IMR-90 (cell line): ENCODE measurements at regions not wholly inside any gene's neighbourhood (a gene's known extent, or its start where the extent isn't known, plus 50 kb on each side); places are given as distances from the start of the nearest gene placed in this dataset.

Experiments
- ATAC-seq: fragments of 200-7000 bp; cut with Tn5 transposase; 2 replicates; pipeline ENCODE4 v1.9.1; 2020; ENCODE audit warnings: low read depth, mild to moderate bottlenecking, moderate library complexity
- BruUV-seq: library from RNA; stranded (reverse); fragments of 400-500 nt; replicated peaks from 2 replicates; lab custom pipeline; 2021; lab: Mats Ljungman, UMichigan
- CTCF ChIA-PET: fragments of 300-600 bp; formaldehyde crosslinking; extraction: SDS; loops from one replicate; lab custom pipeline; 2021; ENCODE audit warnings: antibody characterized with exemption; lab: Yijun Ruan, JAX
- POLR2A ChIA-PET: fragments of 300-600 bp; sonication (Branson Sonifier 250); formaldehyde crosslinking; loops from one replicate; lab custom pipeline; 2022; ENCODE audit warnings: antibody characterized with exemption; ENCODE audit not compliant: unreplicated experiment; lab: Charles Lee
- DNase-seq: peaks from one replicate; pipeline ENCODE4 v3.0.0; 2013
- H2AFZ ChIP-seq: replicated peaks from 2 replicates; pipeline ENCODE3; 2013; ENCODE audit warnings: low read length, mild to moderate bottlenecking; ENCODE audit not compliant: poor library complexity
- H2AK5ac ChIP-seq: 2 replicates; pipeline ENCODE4 v1.6.1; 2013; ENCODE audit warnings: low read depth, low read length, inconsistent platforms
- H2AK9ac ChIP-seq: replicated peaks from 2 replicates; pipeline ENCODE3; 2013; ENCODE audit warnings: mild to moderate bottlenecking, low read depth, low read length, moderate library complexity; ENCODE audit not compliant: poor library complexity
- H2BK120ac ChIP-seq: 2 replicates; pipeline ENCODE4 v1.6.1; 2013; ENCODE audit warnings: low read depth, low read length, inconsistent platforms
- H2BK15ac ChIP-seq: 3 replicates; pipeline ENCODE4 v1.6.1; 2013; ENCODE audit warnings: low read depth, low read length, inconsistent platforms
- H2BK20ac ChIP-seq: 2 replicates; pipeline ENCODE4 v1.6.1; 2013; ENCODE audit warnings: low read depth, mild to moderate bottlenecking, inconsistent platforms, low read length, moderate library complexity
- H2BK5ac ChIP-seq: 2 replicates; pipeline ENCODE4 v1.6.1; 2013; ENCODE audit warnings: mild to moderate bottlenecking, low read depth, low read length, inconsistent platforms; ENCODE audit not compliant: poor library complexity, severe bottlenecking
- H3K14ac ChIP-seq: replicated peaks from 2 replicates; pipeline ENCODE4 v1.6.1; 2013; ENCODE audit warnings: low read depth, low read length, inconsistent platforms
- H3K18ac ChIP-seq: 2 replicates; pipeline ENCODE4 v1.6.1; 2013; ENCODE audit warnings: low read depth, low read length, control low read depth
- H3K23ac ChIP-seq: 2 replicates; pipeline ENCODE4 v1.6.1; 2013; ENCODE audit warnings: low read depth, low read length, inconsistent platforms
- H3K27ac ChIP-seq: 2 replicates; pipeline ENCODE4 v1.5.1; 2013; ENCODE audit warnings: mild to moderate bottlenecking, control low read depth, low read length; ENCODE audit not compliant: insufficient read depth
- H3K27me3 ChIP-seq: 2 replicates; pipeline ENCODE4 v1.6.1; 2013; ENCODE audit warnings: low read length; ENCODE audit not compliant: control insufficient read depth, insufficient read depth
- H3K36me3 ChIP-seq: 2 replicates; pipeline ENCODE4 v1.6.1; 2013; ENCODE audit warnings: low read length, mixed read lengths; ENCODE audit not compliant: control insufficient read depth, insufficient read depth
- H3K4ac ChIP-seq: 2 replicates; pipeline ENCODE4 v1.6.1; 2013; ENCODE audit warnings: low read depth, low read length, inconsistent platforms
- H3K4me1 ChIP-seq: 2 replicates; pipeline ENCODE4 v1.6.1; 2013; ENCODE audit warnings: low read length, mixed read lengths; ENCODE audit not compliant: control insufficient read depth, insufficient read depth
- H3K4me2 ChIP-seq: 2 replicates; pipeline ENCODE4 v1.6.1; 2013; ENCODE audit warnings: low read depth, mild to moderate bottlenecking, control low read depth, low read length, moderate library complexity
- H3K4me3 ChIP-seq: 2 replicates; pipeline ENCODE4 v1.5.1; 2013; ENCODE audit warnings: low read depth, mild to moderate bottlenecking, control low read depth, low read length, moderate library complexity; ENCODE audit not compliant: insufficient read depth
- H3K56ac ChIP-seq: 2 replicates; pipeline ENCODE4 v1.6.1; 2013; ENCODE audit warnings: low read length, inconsistent platforms; ENCODE audit not compliant: insufficient read depth; ENCODE audit errors: extremely low read depth
- H3K79me1 ChIP-seq, 2 experiments: 2 replicates each; pipeline ENCODE4 v1.6.1; 2013; ENCODE audit warnings: low read length in 2 of 2, inconsistent platforms in 1 of 2, low read depth in 1 of 2
- H3K9ac ChIP-seq: 2 replicates; pipeline ENCODE4 v1.6.1; 2013; ENCODE audit warnings: low read depth, low read length, control low read depth
- H3K9me1 ChIP-seq: 2 replicates; pipeline ENCODE4 v1.6.1; 2013; ENCODE audit warnings: low read length, inconsistent platforms; ENCODE audit not compliant: insufficient read depth
- H3K9me3 ChIP-seq: 2 replicates; pipeline ENCODE4 v1.6.1; 2013; ENCODE audit warnings: low read length; ENCODE audit not compliant: control insufficient read depth, insufficient read depth
- H4K20me1 ChIP-seq: 2 replicates; pipeline ENCODE4 v1.6.1; 2013; ENCODE audit warnings: low read length, inconsistent platforms; ENCODE audit not compliant: insufficient read depth
- H4K5ac ChIP-seq: 2 replicates; pipeline ENCODE4 v1.6.1; 2013; ENCODE audit warnings: mild to moderate bottlenecking, low read depth, low read length, control low read depth
- H4K8ac ChIP-seq, 2 experiments: 2 replicates each; pipeline ENCODE4 v1.6.1; 2013; ENCODE audit warnings: low read depth in 2 of 2, low read length in 2 of 2, control low read depth in 1 of 2, inconsistent platforms in 1 of 2
- H4K91ac ChIP-seq: 2 replicates; pipeline ENCODE4 v1.6.1; 2013; ENCODE audit warnings: low read depth, low read length, inconsistent platforms; ENCODE audit not compliant: insufficient read depth
- BHLHE40 ChIP-seq: fragments of 150-350 bp; IDR thresholded peaks from 2 replicates; pipeline ENCODE4 v1.6.1; 2016; ENCODE audit warnings: mild to moderate bottlenecking, low read depth, low read length
- CEBPB ChIP-seq: IDR thresholded peaks from 2 replicates; pipeline ENCODE4 v1.6.1; 2012; ENCODE audit warnings: low read depth, low read length, improper control_type of control experiment
- CHD1 ChIP-seq: IDR thresholded peaks from 2 replicates; pipeline ENCODE4 v1.6.1; 2012; ENCODE audit warnings: low read depth, low read length, improper control_type of control experiment
- CTCF ChIP-seq: conservative IDR thresholded peaks from 2 replicates; pipeline ENCODE4 v1.5.1; 2012; ENCODE audit warnings: mild to moderate bottlenecking, low read depth, low read length, improper control_type of control experiment
- ELK1 ChIP-seq: fragments of 150-350 bp; IDR thresholded peaks from 2 replicates; pipeline ENCODE4 v1.6.1; 2016; ENCODE audit warnings: low read depth, mild to moderate bottlenecking, low read length, moderate library complexity, borderline replicate concordance
- MAFK ChIP-seq: IDR thresholded peaks from 2 replicates; pipeline ENCODE4 v1.6.1; 2012; ENCODE audit warnings: low read depth, low read length, improper control_type of control experiment
- MAZ ChIP-seq: IDR thresholded peaks from 2 replicates; pipeline ENCODE4 v1.6.1; 2012; ENCODE audit warnings: low read depth, mild to moderate bottlenecking, low read length, improper control_type of control experiment, moderate library complexity, borderline replicate concordance
- MXI1 ChIP-seq: IDR thresholded peaks from 2 replicates; pipeline ENCODE4 v1.6.1; 2012; ENCODE audit warnings: low read depth, mild to moderate bottlenecking, low read length, moderate library complexity, borderline replicate concordance
- POLR2A ChIP-seq: IDR thresholded peaks from 2 replicates; pipeline ENCODE4 v1.6.1; 2012; ENCODE audit warnings: mild to moderate bottlenecking, low read depth, low read length
- RAD21 ChIP-seq: IDR thresholded peaks from 2 replicates; pipeline ENCODE4 v1.6.1; 2012; ENCODE audit warnings: low read length, improper control_type of control experiment
- RCOR1 ChIP-seq: IDR thresholded peaks from 2 replicates; pipeline ENCODE4 v1.6.1; 2012; ENCODE audit warnings: mild to moderate bottlenecking, low read length, improper control_type of control experiment; ENCODE audit not compliant: insufficient replicate concordance
- RFX5 ChIP-seq: IDR thresholded peaks from 2 replicates; pipeline ENCODE4 v1.8.0; 2012; ENCODE audit warnings: low read depth, mild to moderate bottlenecking, low read length, moderate library complexity
- SMC3 ChIP-seq: fragments of 150-350 bp; IDR thresholded peaks from 2 replicates; pipeline ENCODE4 v1.6.1; 2016; ENCODE audit warnings: low read depth, mild to moderate bottlenecking, antibody characterized with exemption, low read length, moderate library complexity
- USF2 ChIP-seq: fragments of 150-350 bp; IDR thresholded peaks from 2 replicates; pipeline ENCODE4 v1.6.1; 2017; ENCODE audit warnings: mild to moderate bottlenecking, antibody characterized with exemption, low read length, low read depth
- WGBS, 2 experiments: methylation state at CpG; one replicate each; pipeline versions ENCODE4 v1.1.5 to v1.1.7; 2013; ENCODE audit warnings: missing lambda C conversion rate in 2 of 2; ENCODE audit not compliant: insufficient read length in 1 of 2; ENCODE audit errors: extremely low coverage in 2 of 2; 5-methylcytosine and 5-hydroxymethylcytosine counted together
- dilution Hi-C: fragments of 300-500 bp; cut with HindIII; formaldehyde crosslinking; loops from one replicate; pipeline ENCODE4 v1.14.3; 2018; ENCODE audit warnings: low sequenced_read_pairs; ENCODE audit not compliant: unreplicated experiment
- in situ Hi-C: fragments of 300-500 bp; cut with MboI; formaldehyde crosslinking; loops from 3 replicates; pipeline ENCODE4 v1.14.3; 2019; ENCODE audit warnings: low sequenced_read_pairs, inconsistent platforms, mixed read lengths
- intact Hi-C: fragments of 100-400 bp; cut with micrococcal nuclease; formaldehyde crosslinking; loops from 2 replicates; pipeline ENCODE4 v1.10.0; 2022

- Histone ChIP-seq H3K4me1 (no peaks in the 10 kb centered on the region), H4K8ac (no peak overlapping the region), H3K9me3 (no peaks in the 10 kb centered on the region), H3K9ac (no peak overlapping the region), H2AK9ac (no peak overlapping the region), H3K23ac (no peak overlapping the region), H3K14ac (no peak overlapping the region), H2BK5ac (no peak overlapping the region), H4K5ac (no peak overlapping the region), H4K91ac (no peak overlapping the region), H3K27ac (no peak overlapping the region), H3K27me3 (no peaks in the 10 kb centered on the region), H2BK120ac (no peak overlapping the region), H3K4ac (no peak overlapping the region), H3K18ac (no peak overlapping the region), H3K4me2 (no peak overlapping the region), H3K79me1 (no peaks in the 10 kb centered on the region), H2AFZ (no peak overlapping the region), H2BK20ac (no peak overlapping the region), H3K36me3 (no peaks in the 10 kb centered on the region), H3K4me3 (no peak overlapping the region), H4K20me1 (no peaks in the 10 kb centered on the region), H2AK5ac (no peak overlapping the region), H2BK15ac (no peak overlapping the region), H3K9me1 (no peaks in the 10 kb centered on the region), H3K56ac (no peak overlapping the region)
- POLR2A ChIA-PET, result interaction anchor here (0.7 kb wide), 2 partner anchors 395 to 450 kb away, joined by 4 read pairs; partner anchors contain the start of gene GFM1
- intact Hi-C loops, result no loop called here
- BruUV-seq, result no TSS peak
- TF ChIP-seq MAZ (no peak), ELK1 (no peak), MAFK (no peak), POLR2A (no peak), USF2 (no peak), RAD21 (no peak), CEBPB (no peak), MXI1 (no peak), CTCF (no peak), RCOR1 (no peak), BHLHE40 (no peak), RFX5 (no peak), CHD1 (no peak), SMC3 (no peak)
- in situ Hi-C loops, result no loop called here
- CTCF ChIA-PET, result no interaction called here
- ATAC-seq (no peak), DNase-seq (no peak)
- dilution Hi-C loops, result no loop called here
- no CpG with 5 or more reads among the region's 2 CpGs for WGBS, 2 experiments
Observed at GRCh38 chr3:159039286-159039685, 237.4 kb downstream of the MFSD1 start.
